GM18519 (cell line): ENCODE measurements at regions not wholly inside any gene's neighbourhood (a gene's known extent, or its start where the extent isn't known, plus 50 kb on each side); places are given as distances from the start of the nearest gene placed in this dataset.
"Not testable (repeated sequence)": the region's sequence is repeated elsewhere in the genome, so short reads cannot be mapped to it uniquely, and the experiment has no call there.

ENCODE experiments used
- ATAC-seq: cut with Tn5 transposase; IDR thresholded peaks from one replicate; pipeline ENCODE4 v1.9.1; 2021; ENCODE audit warnings: mild to moderate bottlenecking, moderate library complexity; ENCODE audit not compliant: unreplicated experiment, low FRiP score

GRCh38 chr1:197985351-197985750 is 68.2 kb downstream of the LHX9 start:
- no peak for ATAC-seq

- no peak for ATAC-seq
These were observed 69.6 kb downstream of the LHX9 start for GRCh38 chr1:197986817-197987216.

- no peak for ATAC-seq
These were observed 70.1 kb downstream of the LHX9 start for GRCh38 chr1:197987294-197987693.

- not testable (repeated sequence) for ATAC-seq
These were observed 71.4 kb downstream of the LHX9 start for GRCh38 chr1:197988581-197988980.

GRCh38 chr1:197989058-197989457 is 71.9 kb downstream of the LHX9 start:
- ATAC-seq, result no peak

- no peak for ATAC-seq
These were observed 74.4 kb downstream of the LHX9 start for GRCh38 chr1:197991594-197991993.

- no peak for ATAC-seq
These were observed 77.8 kb downstream of the LHX9 start for GRCh38 chr1:197994907-197995407.

- no peak for ATAC-seq
These were observed 78.5 kb downstream of the LHX9 start for GRCh38 chr1:197995408-197996258.

- ATAC-seq, result not testable (repeated sequence)
These were observed 79.0 kb downstream of the LHX9 start for GRCh38 chr1:197996259-197996512.

GRCh38 chr1:197998110-197998509 is 80.9 kb downstream of the LHX9 start:
- ATAC-seq, result no peak

- no peak for ATAC-seq
These were observed 84.7 kb downstream of the LHX9 start for GRCh38 chr1:198001776-198002408.

GRCh38 chr1:198003468-198003867 is 86.3 kb downstream of the LHX9 start:
- ATAC-seq, result no peak

- ATAC-seq, result no peak
These were observed 89.8 kb downstream of the LHX9 start for GRCh38 chr1:198007011-198007410.

- ATAC-seq, result no peak
These were observed 90.8 kb downstream of the LHX9 start for GRCh38 chr1:198007687-198008607.

- no peak for ATAC-seq
These were observed 97.2 kb downstream of the LHX9 start for GRCh38 chr1:198014355-198014754.

GRCh38 chr1:198015309-198015708 is 98.1 kb downstream of the LHX9 start:
- no peak for ATAC-seq

GRCh38 chr1:198018529-198018928 is 101.4 kb downstream of the LHX9 start:
- no peak for ATAC-seq

GRCh38 chr1:198019126-198019525 is 102.0 kb downstream of the LHX9 start:
- no peak for ATAC-seq

- ATAC-seq, result no peak
These were observed 107.2 kb downstream of the LHX9 start for GRCh38 chr1:198024336-198024735.

GRCh38 chr1:198024782-198025181 is 107.6 kb downstream of the LHX9 start:
- no peak for ATAC-seq

- ATAC-seq, result no peak
These were observed 113.5 kb downstream of the LHX9 start for GRCh38 chr1:198030682-198031081.
